SK-N-SH (cell line): ENCODE measurements at regions not wholly inside any gene's neighbourhood (a gene's known extent, or its start where the extent isn't known, plus 50 kb on each side); places are given as distances from the start of the nearest gene placed in this dataset.

ENCODE experiments used
- CTCF ChIA-PET: fragments of 300-600, 350-600 bp; formaldehyde crosslinking; extraction: SDS; loops from one replicate; lab custom pipeline; 2021; lab: Yijun Ruan, JAX
- POLR2A ChIA-PET: fragments of 350-600 bp; sonication (Branson Sonifier 250); formaldehyde crosslinking; extraction: SDS; loops from one replicate; lab custom pipeline; 2020; ENCODE audit warnings: antibody characterized with exemption, inconsistent platforms; lab: Yijun Ruan, JAX
- DNase-seq: peaks from one replicate; pipeline ENCODE4 v3.0.0; 2012
- H2AFZ ChIP-seq: fragments of 200-600 bp; sonication (generic); 2 replicates; pipeline ENCODE4 v1.8.1; 2016; ENCODE audit warnings: antibody characterized with exemption, mild to moderate bottlenecking, low read depth
- H3F3A ChIP-seq: fragments of 200-600 bp; sonication (generic); replicated peaks from 2 replicates; pipeline ENCODE3; 2016; ENCODE audit warnings: antibody characterized with exemption, mild to moderate bottlenecking; ENCODE audit not compliant: insufficient read depth
- H3K27ac ChIP-seq, 2 experiments: fragments of 200-500 bp in 1 of 2; fragments of 200-600 bp in 1 of 2; sonication (Bioruptor generic) in 1 of 2; sonication (generic), shearing (Covaris generic) in 1 of 2; 2 replicates each; pipeline versions ENCODE4 v1.5.1 to v1.6.1; 2014 to 2016; ENCODE audit warnings: low read depth in 2 of 2, inconsistent platforms in 1 of 2, low read length in 1 of 2, mild to moderate bottlenecking in 1 of 2, mixed read lengths in 1 of 2
- H3K27me3 ChIP-seq: fragments of 200-600 bp; sonication (generic), shearing (Covaris generic); 2 replicates; pipeline ENCODE4 v1.6.1; 2016; ENCODE audit warnings: mixed run types; ENCODE audit not compliant: insufficient read depth
- H3K36me3 ChIP-seq, 2 experiments: fragments of 200-500 bp in 1 of 2; fragments of 200-600 bp in 1 of 2; sonication (Bioruptor generic) in 1 of 2; sonication (generic) in 1 of 2; replicated peaks in 1 of 2; 2 replicates each; pipeline versions ENCODE3 to v1.5.1; 2014 to 2016; ENCODE audit warnings: low read length in 1 of 2, mild to moderate bottlenecking in 1 of 2; ENCODE audit not compliant: insufficient read depth in 2 of 2, control insufficient read depth in 1 of 2
- H3K4me1 ChIP-seq, 2 experiments: fragments of 200-500 bp in 1 of 2; fragments of 200-600 bp in 1 of 2; sonication (Bioruptor generic) in 1 of 2; sonication (generic), shearing (Covaris generic) in 1 of 2; 2 replicates each; pipeline versions ENCODE4 v1.5.1 to v1.6.1; 2014 to 2016; ENCODE audit warnings: low read depth in 1 of 2, low read length in 1 of 2, mixed run types in 1 of 2; ENCODE audit not compliant: insufficient read depth in 2 of 2, control insufficient read depth in 1 of 2
- H3K4me2 ChIP-seq: fragments of 200-600 bp; sonication (generic), shearing (Covaris generic); 2 replicates; pipeline ENCODE4 v1.6.1; 2017; ENCODE audit warnings: mixed run types
- H3K4me3 ChIP-seq, 2 experiments: fragments of 200-500 bp in 1 of 2; fragments of 200-600 bp in 1 of 2; sonication (Bioruptor generic) in 1 of 2; sonication (generic), shearing (Covaris generic) in 1 of 2; 2 replicates each; pipeline versions ENCODE4 v1.5.1 to v1.8.1; 2014 to 2016; ENCODE audit warnings: low read depth in 2 of 2, inconsistent platforms in 1 of 2, low read length in 1 of 2, mild to moderate bottlenecking in 1 of 2, mixed read lengths in 1 of 2, moderate library complexity in 1 of 2
- H3K79me2 ChIP-seq: fragments of 200-600 bp; sonication (generic); 2 replicates; pipeline ENCODE4 v1.8.1; 2017; ENCODE audit warnings: mild to moderate bottlenecking; ENCODE audit not compliant: insufficient read depth
- H3K9ac ChIP-seq: fragments of 200-600 bp; sonication (generic); 2 replicates; pipeline ENCODE4 v1.6.1; 2017; ENCODE audit warnings: mixed run types
- H3K9me2 ChIP-seq: fragments of 200-600 bp; sonication (generic); 2 replicates; pipeline ENCODE4 v1.6.1; 2017; ENCODE audit warnings: mixed run types
- H3K9me3 ChIP-seq: fragments of 200-600 bp; sonication (generic); 2 replicates; pipeline ENCODE4 v1.6.1; 2017; ENCODE audit warnings: mixed run types, mild to moderate bottlenecking, moderate library complexity
- H4K20me1 ChIP-seq: fragments of 200-600 bp; sonication (generic); 2 replicates; pipeline ENCODE4 v1.6.1; 2017; ENCODE audit warnings: mild to moderate bottlenecking, mixed run types; ENCODE audit not compliant: insufficient read depth
- ELF1 ChIP-seq: IDR thresholded peaks from 2 replicates; pipeline ENCODE4 v1.4.0; 2012
- EP300 ChIP-seq, 2 experiments: IDR thresholded peaks; 2 replicates each; pipeline versions ENCODE4 v1.4.0 to v1.6.1; 2012; ENCODE audit warnings: borderline replicate concordance in 1 of 2, low read depth in 1 of 2, low read length in 1 of 2
- EZH2phosphoT487 ChIP-seq: fragments of 200-600 bp; sonication (generic); IDR thresholded peaks from 2 replicates; pipeline ENCODE4 v1.6.1; 2017; ENCODE audit warnings: low read depth, mixed run types, mild to moderate bottlenecking, antibody characterized with exemption, moderate library complexity, borderline replicate concordance
- FOXM1 ChIP-seq: IDR thresholded peaks from 2 replicates; pipeline ENCODE4 v1.4.0; 2012; ENCODE audit warnings: low read depth, mild to moderate bottlenecking
- ZBTB33 ChIP-seq: IDR thresholded peaks from 2 replicates; pipeline ENCODE4 v1.4.0; 2012; ENCODE audit warnings: low read depth, borderline replicate concordance
- WGBS: methylation state at CpG from one replicate; pipeline ENCODE4 v1.1.6; 2017; ENCODE audit warnings: low lambda C conversion rate; 5-methylcytosine and 5-hydroxymethylcytosine counted together
- TF ChIP-seq, protein P1 (sequence below): fragments of 150-350 bp; IDR thresholded peaks from 2 replicates; pipeline ENCODE4 v1.6.1; 2016; ENCODE audit warnings: mild to moderate bottlenecking, low read depth, low read length
- TF ChIP-seq, protein P2 (sequence below): IDR thresholded peaks from 2 replicates; pipeline ENCODE4 v1.4.0; 2012; ENCODE audit warnings: low read depth, borderline replicate concordance

DNA sequence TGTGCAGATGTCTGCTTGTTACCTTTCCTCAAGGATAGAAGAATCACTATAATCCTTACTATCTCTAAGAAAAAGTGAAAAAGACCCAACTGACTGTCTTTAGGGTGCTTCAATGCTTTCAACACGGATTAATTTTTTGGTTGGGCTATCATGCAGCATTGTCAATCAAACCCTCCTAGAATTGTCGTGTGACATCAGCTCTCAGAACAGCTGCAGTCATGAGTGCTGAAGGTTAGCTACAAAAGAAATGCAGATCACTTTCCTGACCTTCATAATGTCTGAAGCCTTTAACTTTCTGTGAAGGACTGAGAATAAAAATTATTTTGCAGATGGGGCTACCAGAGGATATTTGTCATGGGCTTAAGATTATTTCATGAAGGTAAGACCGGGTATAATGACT, 107.9 kb upstream of the EFNA5 start (continued):
- TF ChIP-seq EZH2phosphoT487: no peak
- TF ChIP-seq ZBTB33: no peak
- TF ChIP-seq EP300 (IDR thresholded peaks at IDR 0.05; ENCODE audit: borderline replicate concordance in 1 of 2, low read depth in 1 of 2, low read length in 1 of 2): no peak
- TF ChIP-seq, protein P1, sequence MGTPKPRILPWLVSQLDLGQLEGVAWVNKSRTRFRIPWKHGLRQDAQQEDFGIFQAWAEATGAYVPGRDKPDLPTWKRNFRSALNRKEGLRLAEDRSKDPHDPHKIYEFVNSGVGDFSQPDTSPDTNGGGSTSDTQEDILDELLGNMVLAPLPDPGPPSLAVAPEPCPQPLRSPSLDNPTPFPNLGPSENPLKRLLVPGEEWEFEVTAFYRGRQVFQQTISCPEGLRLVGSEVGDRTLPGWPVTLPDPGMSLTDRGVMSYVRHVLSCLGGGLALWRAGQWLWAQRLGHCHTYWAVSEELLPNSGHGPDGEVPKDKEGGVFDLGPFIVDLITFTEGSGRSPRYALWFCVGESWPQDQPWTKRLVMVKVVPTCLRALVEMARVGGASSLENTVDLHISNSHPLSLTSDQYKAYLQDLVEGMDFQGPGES: no peak

DNA sequence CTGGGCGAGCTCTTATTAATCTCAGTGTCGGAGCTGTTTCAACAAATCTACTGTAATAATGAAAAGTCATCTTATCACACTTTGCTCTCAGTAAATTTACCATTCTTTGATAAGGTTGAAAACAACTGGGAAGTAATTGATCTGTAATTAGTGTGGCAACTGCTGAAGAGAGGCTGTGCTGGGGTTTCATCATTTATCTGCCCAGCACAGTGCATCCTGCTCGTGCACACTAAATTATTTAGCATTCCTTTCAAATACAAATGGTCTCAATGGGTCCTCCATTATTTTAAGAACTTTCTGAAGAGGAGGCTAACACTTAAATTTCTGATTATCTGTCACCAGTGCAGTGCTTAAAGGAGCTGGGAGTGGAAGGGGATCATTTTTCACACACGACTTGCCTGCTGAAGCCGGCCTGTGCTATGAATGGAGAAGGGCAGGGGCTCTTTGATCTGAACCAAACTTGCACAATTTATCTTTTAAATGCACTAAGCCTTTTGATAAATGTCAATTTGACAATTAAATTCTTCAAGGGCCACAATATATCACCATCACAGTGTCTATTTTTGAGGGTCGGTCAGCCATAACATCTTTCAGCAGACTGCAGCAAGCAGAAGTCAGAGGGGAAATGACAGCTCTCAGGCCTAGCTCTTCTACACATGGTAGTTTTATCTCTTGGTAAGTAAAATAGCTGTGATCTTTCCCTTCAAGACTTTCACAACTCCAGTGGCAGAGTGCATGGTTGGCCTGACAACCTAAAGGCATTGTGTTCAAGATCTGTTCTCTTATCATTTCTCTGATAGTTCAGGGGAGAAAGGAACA, 106.4 kb upstream of the EFNA5 start:
- Histone ChIP-seq H3K27ac (no peak overlapping the region), H4K20me1 (no peaks in the 10 kb centered on the region), H3K9ac (no peak overlapping the region), H3K27me3 (no peaks in the 10 kb centered on the region), H3K9me3 (no peaks in the 10 kb centered on the region), H3K36me3 (no peaks in the 10 kb centered on the region), H2AFZ (no peak overlapping the region), H3K79me2 (no peaks in the 10 kb centered on the region), H3K9me2 (no peaks in the 10 kb centered on the region), H3F3A (no peaks in the 10 kb centered on the region), H3K4me2 (no peak overlapping the region), H3K4me1 (no peaks in the 10 kb centered on the region; a peak in 1 of 4 replicates), H3K4me3 (no peak overlapping the region)
- TF ChIP-seq FOXM1 (no peak), ELF1 (no peak)
- CTCF ChIA-PET: interaction anchor here (0.6 kb wide), 1 partner anchor 571 kb away, joined by 4 read pairs; no protein-coding TSS in a partner anchor
- WGBS: 85% methylated on average over 6 of the region's 6 CpGs
- POLR2A ChIA-PET: no interaction called here
- DNase-seq: no peak

GRCh38 chr5:107776506-107776905, 105.8 kb upstream of the EFNA5 start:
- Histone ChIP-seq H3K9ac (no peak overlapping the region), H3K36me3 (no peaks in the 10 kb centered on the region), H3K27me3 (no peaks in the 10 kb centered on the region), H2AFZ (no peak overlapping the region), H3K9me2 (no peaks in the 10 kb centered on the region), H4K20me1 (no peaks in the 10 kb centered on the region), H3K9me3 (no peaks in the 10 kb centered on the region), H3K4me1 (no peaks in the 10 kb centered on the region; a peak in 1 of 4 replicates), H3K4me3 (no peak overlapping the region), H3F3A (no peaks in the 10 kb centered on the region), H3K27ac (no peak overlapping the region), H3K79me2 (no peaks in the 10 kb centered on the region), H3K4me2 (no peak overlapping the region)
- 37% methylated on average over 3 of the region's 3 CpGs for WGBS
- ChIA-PET POLR2A (no interaction called here), CTCF (no interaction called here)
- no peak for DNase-seq
- TF ChIP-seq ELF1: no peak
- TF ChIP-seq, protein P2, sequence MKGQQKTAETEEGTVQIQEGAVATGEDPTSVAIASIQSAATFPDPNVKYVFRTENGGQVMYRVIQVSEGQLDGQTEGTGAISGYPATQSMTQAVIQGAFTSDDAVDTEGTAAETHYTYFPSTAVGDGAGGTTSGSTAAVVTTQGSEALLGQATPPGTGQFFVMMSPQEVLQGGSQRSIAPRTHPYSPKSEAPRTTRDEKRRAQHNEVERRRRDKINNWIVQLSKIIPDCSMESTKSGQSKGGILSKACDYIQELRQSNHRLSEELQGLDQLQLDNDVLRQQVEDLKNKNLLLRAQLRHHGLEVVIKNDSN: no peak
